ENCODE measurements at regions not wholly inside any gene's neighbourhood (a gene's known extent, or its start where the extent isn't known, plus 50 kb on each side); places are given as distances from the start of the nearest gene placed in this dataset.
"Not testable (repeated sequence)": the region's sequence is repeated elsewhere in the genome, so short reads cannot be mapped to it uniquely, and the experiment has no call there.

DNA sequence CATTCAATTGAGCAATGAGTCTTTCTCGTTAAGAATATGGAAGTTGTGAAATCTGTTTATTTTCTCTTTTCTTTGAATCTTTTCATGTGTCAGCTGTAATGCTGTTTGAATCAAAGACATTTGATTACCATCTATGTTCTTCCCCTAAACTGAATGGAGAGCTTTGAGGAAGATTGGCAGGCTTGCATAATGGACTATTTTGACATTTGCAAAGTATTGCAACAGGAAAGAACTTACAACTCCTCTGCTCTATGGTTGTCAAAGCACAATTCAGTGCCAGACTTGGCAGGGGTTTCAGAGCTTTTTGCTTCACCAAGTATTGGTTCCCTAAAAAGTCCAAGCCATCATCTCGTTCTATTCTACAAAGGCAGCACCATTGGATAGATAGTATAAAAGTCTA lies 549.0 kb upstream of the NUDT12 start:
- no peak for DNase-seq

DNA sequence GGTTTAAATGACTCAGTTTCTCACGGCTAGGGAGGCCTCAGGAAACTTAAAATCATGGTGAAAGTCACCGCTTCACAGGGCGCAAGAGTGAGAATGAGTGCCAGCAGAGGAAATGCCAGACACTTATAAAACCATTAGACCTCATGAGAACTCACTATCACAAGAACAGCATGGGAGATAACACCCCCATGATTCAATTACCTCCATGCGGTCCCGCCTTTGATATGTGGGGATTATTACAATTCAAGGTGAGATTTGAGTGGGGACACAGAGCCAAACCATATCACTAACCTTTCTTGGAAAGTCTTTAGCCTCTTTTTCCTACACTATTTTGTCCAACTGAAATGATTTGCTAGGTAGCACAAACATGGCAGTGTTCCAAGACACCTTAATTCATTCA lies 533.9 kb upstream of the NUDT12 start:
- no peak for DNase-seq

DNA sequence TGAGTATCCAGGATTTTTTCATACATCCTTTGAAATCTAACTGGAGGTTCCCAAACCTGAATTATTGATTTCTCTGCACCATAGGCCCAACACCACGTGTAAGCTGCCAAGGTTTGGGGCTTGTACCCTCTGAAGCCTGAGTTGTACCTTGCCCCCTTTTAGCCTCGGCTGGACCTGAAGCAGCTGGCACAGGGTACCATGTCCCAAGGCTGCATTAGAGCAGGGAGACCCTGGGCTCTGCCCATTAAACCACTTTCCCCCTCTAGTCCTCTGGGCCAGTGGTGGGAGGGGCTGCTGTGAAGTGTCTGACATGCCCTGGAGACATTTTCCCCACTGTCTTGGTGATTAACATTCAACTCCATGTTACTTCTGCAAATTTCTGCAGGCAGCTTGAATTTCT lies 532.9 kb upstream of the NUDT12 start:
- no peak for DNase-seq

DNA sequence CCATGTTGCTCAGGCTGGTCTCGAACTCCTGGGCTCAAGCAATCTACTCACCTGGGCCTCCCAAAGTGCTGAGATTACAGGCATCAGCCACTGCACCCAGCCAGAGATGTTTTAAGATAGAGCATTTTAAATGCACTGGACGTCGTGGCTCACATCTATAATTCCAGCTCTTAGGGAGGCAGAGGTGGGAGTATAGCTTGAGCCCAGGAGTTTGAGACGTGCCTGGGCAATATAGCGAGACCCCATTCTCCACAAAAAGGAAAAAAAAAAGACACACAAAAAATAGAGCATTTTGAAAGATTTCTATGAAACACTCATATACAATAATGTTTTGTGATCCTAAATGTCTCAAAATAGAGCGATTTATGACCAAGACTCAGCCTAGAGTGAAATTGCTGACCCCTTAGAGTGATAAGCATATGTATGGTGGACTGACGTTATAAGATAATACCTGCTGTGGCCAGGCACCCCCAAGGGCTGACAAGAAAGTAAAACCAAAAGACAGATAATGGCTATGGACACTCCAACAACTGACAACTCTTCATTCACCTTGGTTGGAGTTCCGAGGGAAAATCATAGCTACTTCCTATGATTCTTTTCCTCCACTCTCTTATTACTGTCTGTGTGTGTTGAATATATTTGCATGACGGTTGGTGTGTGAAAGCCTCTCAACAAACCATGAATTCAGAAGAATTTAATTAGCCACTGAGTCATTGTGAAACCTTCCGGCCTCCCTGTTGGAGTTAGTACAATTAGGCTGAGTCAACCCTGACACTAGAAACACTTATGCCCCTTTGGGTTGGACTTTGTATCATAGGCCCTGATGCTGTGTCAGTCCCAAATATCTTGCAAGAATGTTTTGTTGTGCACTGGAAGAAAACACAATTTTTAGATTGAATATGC lies 526.5 kb upstream of the NUDT12 start:
- DNase-seq: no peak

DNA sequence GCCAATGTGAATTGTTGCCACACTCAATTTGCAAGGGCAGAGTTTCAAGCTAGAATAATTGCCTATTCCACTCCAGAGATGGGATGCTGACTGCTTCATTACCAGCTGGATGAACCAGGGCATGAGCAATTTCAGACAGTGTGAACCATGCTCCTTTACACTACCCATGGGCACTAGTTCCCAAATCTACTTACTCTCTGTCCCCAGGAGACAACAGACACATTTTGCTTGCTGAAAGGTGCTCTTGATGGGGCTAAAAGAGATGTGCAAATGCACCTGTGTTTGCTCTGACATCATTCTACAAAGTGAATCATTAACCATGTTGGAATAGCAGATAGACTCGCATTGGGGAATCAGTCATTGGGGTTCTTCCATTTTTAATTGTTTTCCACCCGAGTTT lies 522.3 kb upstream of the NUDT12 start:
- DNase-seq: no peak

DNA sequence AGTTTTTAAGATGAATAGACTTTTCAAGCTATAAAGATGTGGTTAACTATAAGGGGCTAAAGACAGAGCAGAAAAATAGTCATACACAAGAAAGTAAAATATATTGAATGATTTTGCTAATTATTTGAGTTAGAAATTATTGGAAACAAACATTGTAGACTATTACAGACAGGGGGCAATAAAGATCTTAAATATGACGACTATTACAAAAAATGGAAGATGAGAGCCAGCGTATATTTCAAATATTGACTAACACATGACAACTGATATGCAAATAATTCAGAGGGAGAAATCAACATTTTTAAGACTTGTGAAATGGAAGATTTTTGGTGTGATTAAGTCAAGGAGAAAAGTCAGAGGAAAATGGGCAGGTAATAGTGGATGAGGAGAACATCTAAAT lies 520.2 kb upstream of the NUDT12 start:
- no peak for DNase-seq

DNA sequence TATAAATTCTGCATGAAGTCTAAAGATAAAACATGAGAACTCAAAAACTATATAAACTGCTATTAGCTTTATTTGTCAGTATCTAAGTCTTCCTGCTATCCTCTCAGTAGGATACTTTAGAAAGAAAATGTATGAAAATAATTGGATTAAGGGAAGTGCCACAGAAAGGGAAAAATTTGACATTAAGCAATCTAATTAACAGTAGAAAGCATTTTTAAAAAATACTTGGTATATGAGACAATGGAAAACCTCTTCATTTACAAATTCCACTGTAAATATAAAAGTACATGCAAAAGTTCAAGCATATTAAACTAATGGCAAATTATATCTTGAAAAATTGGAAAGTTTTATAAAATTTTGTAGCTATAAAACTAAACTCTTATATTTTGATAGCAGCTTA lies 518.6 kb upstream of the NUDT12 start:
- no peak for DNase-seq

DNA sequence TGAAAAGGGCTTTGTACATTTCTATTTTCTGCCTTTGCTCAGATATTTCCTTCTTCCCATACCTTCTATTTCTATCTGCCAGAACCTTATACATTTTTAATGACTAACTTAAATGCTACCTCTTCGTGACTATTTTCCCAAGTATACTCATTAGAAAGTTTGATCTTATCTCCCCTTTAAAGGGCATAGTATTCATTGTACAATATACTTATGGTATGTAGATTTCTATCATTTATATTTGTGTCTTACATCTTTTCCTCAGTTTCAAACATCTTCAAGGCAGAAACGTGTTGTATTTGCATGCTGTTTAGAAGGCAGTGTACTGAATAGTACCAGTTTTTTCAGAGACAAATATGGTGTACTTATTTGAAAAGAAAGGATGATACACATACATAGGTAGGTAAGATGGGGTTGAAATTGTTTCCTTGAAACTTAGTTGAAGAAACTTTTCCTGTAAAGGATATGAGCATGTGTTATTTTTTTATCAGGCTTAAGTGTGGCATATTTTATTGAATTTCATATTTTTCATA lies 518.1 kb upstream of the NUDT12 start:
- DNase-seq: no peak

DNA sequence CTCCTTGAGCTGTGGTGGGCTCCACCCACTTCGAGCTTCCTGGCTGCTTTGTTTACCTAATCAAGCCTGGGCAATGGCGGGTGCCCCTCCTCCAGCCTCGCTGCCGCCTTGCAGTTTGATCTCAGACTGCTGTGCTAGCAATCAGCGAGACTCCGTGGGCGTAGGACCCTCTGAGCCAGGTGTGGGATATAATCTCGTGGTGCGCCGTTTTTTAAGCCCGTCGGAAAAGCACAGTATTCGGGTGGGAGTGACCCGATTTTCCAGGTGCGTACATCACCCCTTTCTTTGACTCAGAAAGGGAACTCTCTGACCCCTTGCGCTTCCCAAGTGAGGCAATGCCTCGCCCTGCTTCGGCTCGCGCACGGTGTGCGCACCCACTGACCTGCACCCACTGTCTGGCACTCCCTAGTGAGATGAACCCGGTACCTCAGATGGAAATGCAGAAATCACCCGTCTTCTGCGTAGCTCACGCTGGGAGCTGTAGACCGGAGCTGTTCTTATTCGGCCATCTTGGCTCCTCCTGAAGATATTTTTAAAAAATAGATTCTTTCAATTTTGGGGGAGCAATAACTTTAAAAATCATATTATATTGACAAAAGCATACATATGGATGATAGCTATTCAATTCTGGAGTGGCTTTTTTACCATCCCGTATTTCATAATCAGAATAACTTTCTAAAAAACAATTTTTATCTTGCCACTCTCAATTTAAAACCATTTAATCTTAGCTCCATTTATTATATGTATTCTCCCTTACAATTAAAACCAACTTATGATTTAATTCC lies 517.5 kb upstream of the NUDT12 start:
- DNase-seq: not testable (repeated sequence)

DNA sequence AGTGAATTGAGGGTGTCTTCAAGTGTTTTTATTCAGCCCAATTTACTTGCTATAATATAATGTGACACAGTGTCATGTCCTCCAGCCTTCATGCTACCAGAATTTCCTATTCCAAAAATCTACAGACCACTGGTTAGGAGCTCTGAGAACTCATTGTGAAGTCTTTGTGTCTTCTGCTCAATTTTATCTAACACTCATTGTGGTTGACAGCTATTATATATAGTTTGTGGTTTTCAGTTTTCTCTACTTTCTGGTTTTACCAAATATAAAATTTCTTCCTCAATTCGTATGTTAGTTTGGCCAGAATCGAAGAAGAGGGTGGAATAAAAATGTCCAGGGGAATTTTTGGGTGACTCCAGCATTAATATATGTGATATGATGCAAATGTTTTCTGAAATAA lies 509.3 kb upstream of the NUDT12 start:
- no peak for DNase-seq

DNA sequence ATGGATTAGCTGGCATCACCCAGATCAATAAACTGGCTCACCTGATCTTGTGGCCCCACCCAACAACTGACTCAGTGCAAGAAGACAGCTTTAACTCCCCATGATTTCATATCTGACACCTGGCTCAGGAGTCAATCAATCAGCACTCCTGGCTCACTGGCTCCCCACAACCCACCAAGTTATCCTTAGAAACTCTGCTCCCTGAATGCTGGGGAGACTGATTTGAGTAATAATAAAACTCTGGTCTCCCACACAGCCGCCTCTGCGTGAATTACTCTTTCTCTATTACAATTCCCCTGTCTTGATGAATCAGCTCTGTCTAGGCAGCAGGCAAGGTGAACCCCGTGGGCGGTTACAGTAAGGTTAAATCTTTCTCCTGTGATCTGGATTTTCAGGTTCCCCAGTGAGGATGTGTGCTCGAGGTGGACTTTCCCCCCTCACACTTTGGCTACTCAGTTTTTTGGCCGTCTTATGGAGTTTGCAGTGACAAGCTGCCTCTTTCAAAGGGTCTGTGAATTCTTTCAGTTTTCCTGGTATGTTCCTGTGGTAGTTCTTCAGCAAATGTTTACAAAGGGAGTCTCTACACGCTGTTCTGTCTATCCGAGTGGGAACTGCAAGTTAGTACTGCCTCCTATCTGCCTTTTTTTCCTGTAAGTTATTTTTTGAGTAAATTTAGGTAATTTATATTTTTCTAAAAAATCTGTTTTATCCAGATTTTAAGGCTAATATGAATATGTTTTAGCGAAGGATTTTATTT lies 500.2 kb upstream of the NUDT12 start:
- DNase-seq: no peak

DNA sequence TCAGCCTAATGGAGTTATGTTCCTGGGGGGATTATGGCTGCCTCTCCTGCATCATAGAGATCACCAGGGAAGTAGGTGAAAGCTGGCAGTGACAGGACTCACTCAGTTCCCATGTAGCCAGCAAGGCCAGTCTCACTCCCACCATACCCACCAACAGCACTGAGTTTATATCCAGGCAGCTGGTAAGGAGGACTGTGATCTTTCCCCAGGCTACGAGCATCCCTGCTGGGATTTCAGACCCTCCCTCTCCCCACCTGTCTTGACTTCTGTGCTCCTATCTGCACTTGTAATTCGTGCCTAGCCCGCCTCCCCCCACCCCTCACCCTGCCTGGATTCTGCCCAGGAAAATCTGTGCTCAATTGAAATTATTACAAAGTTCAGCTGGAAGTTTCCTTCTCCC lies 499.1 kb upstream of the NUDT12 start:
- no peak for DNase-seq

DNA sequence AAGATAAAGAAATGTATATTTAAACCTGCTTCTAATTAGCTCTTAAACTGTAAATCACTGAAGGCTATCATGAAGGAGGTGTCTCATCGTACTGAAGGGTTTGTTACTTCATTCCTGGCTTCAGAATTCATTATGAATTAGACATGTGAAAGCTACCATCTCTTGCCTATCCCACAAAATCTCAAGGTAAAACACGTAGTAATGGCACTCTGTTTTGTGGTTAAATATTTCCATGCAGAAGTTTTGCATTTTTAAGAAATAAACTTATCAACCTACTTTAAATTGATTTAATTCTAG lies 490.7 kb upstream of the NUDT12 start:
- no peak for DNase-seq

DNA sequence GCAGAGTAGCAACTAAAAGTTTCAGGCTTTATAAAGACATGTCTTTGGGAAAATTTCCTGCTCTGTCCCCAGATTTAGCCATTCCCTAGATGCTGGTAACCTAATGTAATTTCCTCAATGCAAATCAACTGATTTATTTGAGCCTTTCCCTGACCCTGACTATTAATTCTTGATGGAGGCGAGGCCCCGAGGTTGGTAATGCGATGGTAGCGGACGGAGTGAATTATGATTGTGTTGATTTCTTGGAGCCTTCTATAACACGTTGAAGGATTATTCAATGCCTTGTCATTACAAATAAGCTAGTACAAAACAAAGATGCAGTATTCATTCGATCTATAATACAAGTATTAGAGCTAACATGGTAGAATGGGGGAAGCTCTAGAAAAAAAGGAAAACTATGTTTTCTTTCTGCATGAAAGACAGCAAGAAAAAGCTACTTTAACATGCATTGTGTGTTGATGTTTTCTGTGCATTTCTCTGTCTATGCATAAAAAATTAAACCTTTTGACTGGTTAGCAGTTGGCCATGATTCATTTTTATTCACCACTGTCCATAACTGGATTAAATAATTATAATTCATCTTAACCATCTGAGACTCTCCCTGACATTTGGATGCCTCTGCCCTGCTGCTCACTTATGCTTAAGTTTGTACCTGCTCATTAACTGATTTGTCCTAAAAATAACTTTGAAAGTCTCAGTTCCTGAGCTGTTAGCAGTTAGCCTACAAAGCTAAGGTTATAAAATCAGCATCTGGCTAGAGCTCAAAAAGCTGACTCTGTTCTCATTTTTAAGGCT lies 490.2 kb upstream of the NUDT12 start:
- DNase-seq: no peak

DNA sequence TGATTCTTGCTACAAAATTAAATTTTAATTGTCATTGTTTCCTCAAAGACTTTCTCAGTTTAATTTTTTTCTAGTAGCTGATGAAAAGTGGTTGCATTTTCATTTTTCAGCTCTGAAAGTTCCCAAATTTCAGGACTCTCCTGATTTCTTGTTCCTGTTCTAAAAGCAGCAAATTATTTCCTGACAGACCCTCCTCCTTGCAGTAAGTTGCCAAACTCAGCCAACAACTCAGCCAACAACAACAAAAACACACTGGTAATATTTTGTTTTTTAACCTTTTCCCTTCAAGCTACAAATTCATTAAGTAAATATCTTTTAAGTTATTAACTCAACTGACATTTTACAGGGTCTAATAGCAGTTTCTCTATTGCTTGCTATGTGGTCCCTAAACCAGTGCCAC lies 487.8 kb upstream of the NUDT12 start:
- no peak for DNase-seq

DNA sequence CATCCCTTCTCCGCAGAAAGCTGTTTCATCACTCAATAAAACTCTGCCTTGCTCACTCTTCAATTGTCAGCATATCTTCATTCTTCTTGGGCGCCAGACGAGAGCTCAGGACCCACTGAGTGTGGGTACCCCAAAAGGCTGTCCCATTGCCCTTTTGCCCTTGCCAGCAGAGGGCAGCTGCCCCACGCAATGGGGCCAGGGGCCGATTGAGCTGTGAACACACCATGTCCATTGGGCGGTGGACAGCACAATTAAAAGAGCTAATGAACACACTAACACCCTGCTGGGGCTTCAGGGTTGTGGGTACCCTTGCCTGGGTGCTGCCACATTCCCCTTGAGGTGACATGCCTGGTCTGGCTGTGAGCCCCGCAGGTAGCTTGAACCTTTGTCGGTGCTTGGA lies 487.2 kb upstream of the NUDT12 start:
- no peak for DNase-seq

DNA sequence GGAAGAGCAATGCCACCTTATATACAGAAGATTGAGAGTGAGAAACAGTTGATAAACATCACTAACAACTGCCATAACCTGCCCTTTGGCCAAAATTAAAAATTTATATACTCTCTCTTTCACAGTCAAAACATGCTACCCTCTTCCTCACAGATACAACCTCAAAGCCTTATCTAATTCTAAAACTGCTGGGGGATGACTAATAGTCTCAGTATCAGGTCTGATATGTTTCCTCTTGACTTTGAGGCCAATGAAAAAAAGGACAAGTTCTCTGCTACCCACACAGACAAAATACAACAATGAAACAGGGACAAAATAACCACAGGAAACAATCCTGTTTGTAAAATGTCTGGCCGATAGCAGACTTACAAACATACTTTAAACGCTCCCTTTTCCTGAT lies 485.6 kb upstream of the NUDT12 start:
- no peak for DNase-seq

DNA sequence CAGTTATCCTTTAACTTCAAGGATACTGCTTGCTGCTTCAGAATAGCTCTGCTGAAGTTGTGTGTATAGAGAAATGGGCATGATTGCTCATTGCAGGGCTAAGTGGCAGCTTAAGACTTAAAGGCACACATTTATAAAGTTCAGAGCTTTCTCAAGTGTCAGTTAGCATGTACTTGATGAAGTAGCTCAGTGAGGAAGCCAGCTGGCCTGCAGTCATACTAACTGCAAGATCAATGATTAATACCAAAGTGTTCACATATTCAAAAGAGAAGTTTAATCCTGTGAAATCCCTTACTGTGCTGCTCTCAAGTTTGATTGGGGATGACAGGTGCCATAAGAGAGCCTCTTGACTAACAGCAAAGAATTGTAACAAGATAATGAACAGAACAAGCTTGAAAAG lies 483.4 kb upstream of the NUDT12 start:
- DNase-seq: no peak

DNA sequence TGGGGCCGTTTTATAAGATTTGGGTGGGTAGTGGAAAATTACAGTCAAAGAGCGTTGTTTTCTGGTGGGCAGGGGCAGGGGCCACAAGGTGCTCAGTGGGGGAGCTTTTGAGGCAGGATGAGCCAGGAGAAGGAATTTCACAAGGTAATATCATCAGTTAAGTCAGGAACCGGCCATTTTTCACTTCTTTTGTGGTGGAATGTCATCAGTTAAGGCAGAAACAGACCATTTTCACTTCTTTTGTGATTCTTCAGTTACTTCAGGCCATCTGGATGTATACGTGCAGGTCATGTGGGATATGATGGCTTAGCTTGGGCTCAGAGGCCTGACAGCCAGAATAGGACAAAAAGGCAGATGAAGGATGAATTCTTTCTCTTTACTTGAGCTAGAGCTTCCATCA lies 477.3 kb upstream of the NUDT12 start:
- DNase-seq: not testable (repeated sequence)

DNA sequence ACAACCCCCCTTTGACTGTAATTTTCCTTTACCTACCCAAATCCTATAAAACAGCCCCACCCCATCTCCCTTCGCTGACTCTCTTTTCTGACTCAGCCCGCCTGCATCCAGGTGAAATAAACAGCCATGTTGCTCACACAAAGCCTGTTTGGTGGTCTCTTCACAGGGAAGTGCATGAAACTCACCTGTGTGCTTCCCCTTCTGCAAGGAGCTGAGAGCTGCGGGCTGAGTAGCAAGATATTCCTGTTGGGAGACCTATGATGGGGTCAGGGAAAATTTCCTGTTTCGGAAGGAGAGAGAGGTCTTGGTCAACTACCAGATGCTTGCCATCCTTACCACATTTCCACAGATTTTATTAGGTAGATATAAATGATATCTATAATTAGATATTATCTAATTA lies 474.5 kb upstream of the NUDT12 start:
- not testable (repeated sequence) for DNase-seq

DNA sequence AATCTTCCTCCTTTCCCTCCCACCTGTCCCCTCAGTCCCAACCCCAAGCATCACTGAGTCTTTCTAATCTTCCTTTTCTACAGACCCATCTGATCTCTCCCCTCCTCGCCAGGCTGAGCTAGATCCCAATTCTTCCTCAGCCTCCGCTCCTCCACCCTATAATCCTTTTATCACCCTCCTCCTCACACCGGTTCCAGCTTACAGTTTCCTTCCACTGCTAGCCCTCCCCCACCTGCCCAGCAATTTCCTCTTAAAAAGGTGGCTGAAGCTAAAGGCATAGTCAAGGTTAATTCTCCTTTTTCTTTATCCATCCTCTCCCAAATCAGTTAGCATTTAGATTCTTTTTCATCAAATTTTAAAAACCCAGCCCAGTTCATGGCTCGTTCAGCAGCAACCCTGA lies 470.6 kb upstream of the NUDT12 start:
- DNase-seq: not testable (repeated sequence)

DNA sequence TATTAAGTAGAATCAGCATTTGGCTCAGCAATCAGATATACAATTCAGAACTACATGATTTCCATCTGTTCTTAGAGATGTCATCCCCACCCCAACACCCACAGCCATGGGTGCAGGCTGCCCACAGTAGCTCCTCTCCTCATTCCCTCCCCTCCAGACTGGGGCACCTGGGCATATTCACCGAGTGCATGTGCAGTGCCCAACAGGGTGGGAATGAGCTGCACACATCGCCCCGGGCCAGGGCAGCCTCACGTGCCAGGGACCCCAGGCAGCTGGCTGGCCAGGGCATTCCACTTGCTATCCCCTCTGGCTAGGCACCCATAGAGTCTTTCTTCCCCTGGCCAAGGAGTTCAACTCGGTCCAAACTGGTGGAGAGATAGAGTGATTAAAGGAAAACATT lies 461.9 kb upstream of the NUDT12 start:
- DNase-seq: no peak

DNA sequence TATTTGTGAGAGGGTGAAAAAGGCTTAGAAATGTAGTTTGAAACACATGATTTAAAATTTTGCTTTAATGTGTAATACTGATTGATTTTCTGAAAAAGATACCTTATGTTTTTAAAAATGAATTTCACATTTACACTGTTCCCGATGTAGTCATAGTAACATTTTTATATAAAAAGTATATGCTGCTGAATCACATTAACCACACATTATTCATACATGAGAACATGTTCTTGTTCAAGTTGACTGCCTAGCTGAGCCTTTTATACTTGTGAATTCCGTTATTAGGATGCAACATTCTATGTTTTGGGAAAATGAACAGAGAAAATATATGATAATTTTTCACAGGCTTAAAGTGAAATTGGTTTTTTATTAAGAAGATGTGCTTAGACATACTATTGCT lies 461.1 kb upstream of the NUDT12 start:
- DNase-seq: no peak
